ENCODE measurements at regions not wholly inside any gene's neighbourhood (a gene's known extent, or its start where the extent isn't known, plus 50 kb on each side); places are given as distances from the start of the nearest gene placed in this dataset.

- no peak for DNase-seq
- TF ChIP-seq POLR2A (IDR thresholded peaks at IDR 0.05; ENCODE audit: low read length) (no peak), GATA1 (IDR thresholded peaks at IDR 0.05; ENCODE audit: low read depth, low read length) (no peak)
Observed at GRCh38 chr21:27674041-27674615, 707.2 kb upstream of the ADAMTS5 start.

- TF ChIP-seq GATA1 (IDR thresholded peaks at IDR 0.05; ENCODE audit: low read depth, low read length): no peak
- no peak for TF ChIP-seq POLR2A (IDR thresholded peaks at IDR 0.05; ENCODE audit: low read length)
- DNase-seq: no peak
Observed at GRCh38 chr21:27673581-27673980, 706.7 kb upstream of the ADAMTS5 start.

- TF ChIP-seq POLR2A (IDR thresholded peaks at IDR 0.05; ENCODE audit: low read length) (no peak), GATA1 (IDR thresholded peaks at IDR 0.05; ENCODE audit: low read depth, low read length) (no peak)
- DNase-seq: no peak
Observed at GRCh38 chr21:27671207-27671606, 704.3 kb upstream of the ADAMTS5 start.

- TF ChIP-seq GATA1 (IDR thresholded peaks at IDR 0.05; ENCODE audit: low read depth, low read length) (no peak), POLR2A (IDR thresholded peaks at IDR 0.05; ENCODE audit: low read length) (no peak)
Observed at GRCh38 chr21:27653481-27653880, 686.6 kb upstream of the ADAMTS5 start.

GRCh38 chr21:27649762-27650161 is 682.9 kb upstream of the ADAMTS5 start:
- no peak for TF ChIP-seq GATA1 (IDR thresholded peaks at IDR 0.05; ENCODE audit: low read depth, low read length)
- TF ChIP-seq POLR2A (IDR thresholded peaks at IDR 0.05; ENCODE audit: low read length): no peak
- no peak for DNase-seq

More at GRCh38 chr21:27653481-27653880, 686.6 kb upstream of the ADAMTS5 start:
- DNase-seq: no peak

- TF ChIP-seq GATA1 (IDR thresholded peaks at IDR 0.05; ENCODE audit: low read depth, low read length) (no peak), POLR2A (IDR thresholded peaks at IDR 0.05; ENCODE audit: low read length) (no peak)
- no peak for DNase-seq
Observed at GRCh38 chr21:27649323-27649722, 682.4 kb upstream of the ADAMTS5 start.

GRCh38 chr21:27648560-27648959 is 681.7 kb upstream of the ADAMTS5 start:
- TF ChIP-seq GATA1 (IDR thresholded peaks at IDR 0.05; ENCODE audit: low read depth, low read length): no peak
- no peak for TF ChIP-seq POLR2A (IDR thresholded peaks at IDR 0.05; ENCODE audit: low read length)
- no peak for DNase-seq

- DNase-seq: no peak
- TF ChIP-seq POLR2A (IDR thresholded peaks at IDR 0.05; ENCODE audit: low read length): no peak
- no peak for TF ChIP-seq GATA1 (IDR thresholded peaks at IDR 0.05; ENCODE audit: low read depth, low read length)
Observed at GRCh38 chr21:27647921-27648320, 681.0 kb upstream of the ADAMTS5 start.

GRCh38 chr21:27647401-27647800 is 680.5 kb upstream of the ADAMTS5 start:
- DNase-seq: no peak
- TF ChIP-seq POLR2A (IDR thresholded peaks at IDR 0.05; ENCODE audit: low read length) (no peak), GATA1 (IDR thresholded peaks at IDR 0.05; ENCODE audit: low read depth, low read length) (no peak)

- no peak for TF ChIP-seq POLR2A (IDR thresholded peaks at IDR 0.05; ENCODE audit: low read length)
- TF ChIP-seq GATA1 (IDR thresholded peaks at IDR 0.05; ENCODE audit: low read depth, low read length): no peak
- DNase-seq: no peak
Observed at GRCh38 chr21:27646691-27647090, 679.8 kb upstream of the ADAMTS5 start.

- DNase-seq: no peak
- no peak for TF ChIP-seq GATA1 (IDR thresholded peaks at IDR 0.05; ENCODE audit: low read depth, low read length)
- no peak for TF ChIP-seq POLR2A (IDR thresholded peaks at IDR 0.05; ENCODE audit: low read length)
Observed at GRCh38 chr21:27646056-27646455, 679.2 kb upstream of the ADAMTS5 start.

GRCh38 chr21:27645285-27645684 is 678.4 kb upstream of the ADAMTS5 start:
- DNase-seq: no peak
- TF ChIP-seq GATA1 (IDR thresholded peaks at IDR 0.05; ENCODE audit: low read depth, low read length) (no peak), POLR2A (IDR thresholded peaks at IDR 0.05; ENCODE audit: low read length) (no peak)

GRCh38 chr21:27643326-27643725 is 676.4 kb upstream of the ADAMTS5 start:
- no peak for TF ChIP-seq GATA1 (IDR thresholded peaks at IDR 0.05; ENCODE audit: low read depth, low read length)
- no peak for TF ChIP-seq POLR2A (IDR thresholded peaks at IDR 0.05; ENCODE audit: low read length)
- DNase-seq: no peak

- TF ChIP-seq GATA1 (IDR thresholded peaks at IDR 0.05; ENCODE audit: low read depth, low read length) (no peak), POLR2A (IDR thresholded peaks at IDR 0.05; ENCODE audit: low read length) (no peak)
- no peak for DNase-seq
Observed at GRCh38 chr21:27639286-27639685, 672.4 kb upstream of the ADAMTS5 start.

- DNase-seq: no peak
- TF ChIP-seq POLR2A (IDR thresholded peaks at IDR 0.05; ENCODE audit: low read length) (no peak), GATA1 (IDR thresholded peaks at IDR 0.05; ENCODE audit: low read depth, low read length) (no peak)
Observed at GRCh38 chr21:27636656-27637055, 669.8 kb upstream of the ADAMTS5 start.

GRCh38 chr21:27633631-27634030 is 666.7 kb upstream of the ADAMTS5 start:
- DNase-seq: no peak
- TF ChIP-seq POLR2A (IDR thresholded peaks at IDR 0.05; ENCODE audit: low read length): no peak
- TF ChIP-seq GATA1 (IDR thresholded peaks at IDR 0.05; ENCODE audit: low read depth, low read length): no peak
